DND-41 (cell line): ENCODE measurements at regions not wholly inside any gene's neighbourhood (a gene's known extent, or its start where the extent isn't known, plus 50 kb on each side); places are given as distances from the start of the nearest gene placed in this dataset.

ENCODE experiments used
- ATAC-seq: fragments of 200-7000 bp; cut with Tn5 transposase; 3 replicates; pipeline ENCODE4 v1.9.1; 2021; ENCODE audit warnings: low read depth; ENCODE audit not compliant: insufficient read depth
- DNase-seq: peaks from one replicate; pipeline ENCODE4 v3.0.0-alpha.2; 2020
- H2AFZ ChIP-seq: 2 replicates; pipeline ENCODE4 v1.6.0; 2012; ENCODE audit warnings: low read depth, low read length
- H3K27ac ChIP-seq: 2 replicates; pipeline ENCODE4 v1.5.1; 2012; ENCODE audit warnings: low read length, inconsistent platforms
- H3K27me3 ChIP-seq: fragments of 200-600 bp; sonication (generic); 2 replicates; pipeline ENCODE4 v1.6.0; 2012; ENCODE audit warnings: low read length, mild to moderate bottlenecking, inconsistent platforms; ENCODE audit not compliant: insufficient read depth, poor library complexity
- H3K36me3 ChIP-seq: 2 replicates; pipeline ENCODE4 v1.5.1; 2012; ENCODE audit warnings: low read length, inconsistent platforms; ENCODE audit not compliant: insufficient read depth
- H3K4me1 ChIP-seq: 2 replicates; pipeline ENCODE4 v1.5.1; 2012; ENCODE audit warnings: mild to moderate bottlenecking, low read length; ENCODE audit not compliant: insufficient read depth
- H3K4me2 ChIP-seq: 2 replicates; pipeline ENCODE4 v1.6.0; 2012; ENCODE audit warnings: mild to moderate bottlenecking, moderate library complexity, low read length, inconsistent platforms; ENCODE audit not compliant: insufficient read depth
- H3K4me3 ChIP-seq, 2 experiments: fragments of 200-600 bp in 1 of 2; shearing (Covaris generic) in 1 of 2; 2 replicates each; pipeline ENCODE4 v1.5.1; 2012 to 2016; ENCODE audit warnings: inconsistent platforms in 2 of 2, low read length in 2 of 2, mild to moderate bottlenecking in 2 of 2, low read depth in 1 of 2, moderate library complexity in 1 of 2
- H3K79me2 ChIP-seq: 2 replicates; pipeline ENCODE4 v1.6.0; 2012; ENCODE audit warnings: low read length, inconsistent platforms; ENCODE audit not compliant: insufficient read depth
- H3K9ac ChIP-seq: 2 replicates; pipeline ENCODE4 v1.6.0; 2012; ENCODE audit warnings: low read depth, mild to moderate bottlenecking, inconsistent platforms, low read length, moderate library complexity
- H3K9me3 ChIP-seq: 2 replicates; pipeline ENCODE4 v1.5.1; 2012; ENCODE audit warnings: low read length, moderate library complexity, mild to moderate bottlenecking, inconsistent platforms; ENCODE audit not compliant: insufficient read depth, severe bottlenecking
- H4K20me1 ChIP-seq: 2 replicates; pipeline ENCODE4 v1.6.0; 2012; ENCODE audit warnings: low read length; ENCODE audit not compliant: insufficient read depth
- CTCF ChIP-seq: IDR thresholded peaks from 2 replicates; pipeline ENCODE4 v1.5.1; 2012; ENCODE audit warnings: borderline replicate concordance, low read length, moderate library complexity, mild to moderate bottlenecking; ENCODE audit not compliant: poor library complexity, severe bottlenecking; ENCODE audit errors: extremely low read depth
- EZH2 ChIP-seq: IDR thresholded peaks from 3 replicates; pipeline ENCODE4 v1.6.1; 2012; ENCODE audit warnings: borderline replicate concordance, low read depth, mild to moderate bottlenecking, moderate library complexity, low read length, inconsistent platforms; ENCODE audit not compliant: severe bottlenecking

- H2AFZ ChIP-seq, result no peak overlapping the region
- no peak overlapping the region for H3K4me3 ChIP-seq
- no peak for TF ChIP-seq CTCF
- no peak for TF ChIP-seq EZH2
- H3K4me2 ChIP-seq, result no peak overlapping the region
- peaks cover 3% of the 10 kb centered on the region for H3K9me3 ChIP-seq
- no peak overlapping the region for H3K27ac ChIP-seq
- H3K27me3 ChIP-seq, result no peaks in the 10 kb centered on the region
- H3K36me3 ChIP-seq, result no peaks in the 10 kb centered on the region
- no peak for DNase-seq
- H3K79me2 ChIP-seq, result no peaks in the 10 kb centered on the region
- no peak overlapping the region for H3K9ac ChIP-seq
- no peak for ATAC-seq
- no peaks in the 10 kb centered on the region for H4K20me1 ChIP-seq
- H3K4me1 ChIP-seq, result no peaks in the 10 kb centered on the region
Measured at GRCh38 chr10:44702531-44702930, 208.6 kb upstream of the TMEM72 start.

- Histone ChIP-seq H2AFZ (no peak overlapping the region), H4K20me1 (no peaks in the 10 kb centered on the region), H3K4me3 (no peak overlapping the region), H3K79me2 (no peaks in the 10 kb centered on the region), H3K9ac (no peak overlapping the region), H3K4me1 (no peaks in the 10 kb centered on the region), H3K9me3 (peaks cover 3% of the 10 kb centered on the region), H3K4me2 (no peak overlapping the region), H3K36me3 (no peaks in the 10 kb centered on the region), H3K27ac (no peak overlapping the region), H3K27me3 (no peaks in the 10 kb centered on the region)
- DNase-seq (no peak), ATAC-seq (no peak)
- TF ChIP-seq EZH2, result no peak
Measured at GRCh38 chr10:44703241-44704155, 207.6 kb upstream of the TMEM72 start.

GRCh38 chr10:44704616-44705015 is 206.5 kb upstream of the TMEM72 start:
- Histone ChIP-seq H3K9ac (no peak overlapping the region), H3K79me2 (no peaks in the 10 kb centered on the region), H3K9me3 (peaks cover 3% of the 10 kb centered on the region), H4K20me1 (no peaks in the 10 kb centered on the region), H3K27me3 (no peaks in the 10 kb centered on the region), H3K4me3 (no peak overlapping the region), H3K27ac (no peak overlapping the region), H3K4me2 (no peak overlapping the region), H2AFZ (no peak overlapping the region), H3K36me3 (no peaks in the 10 kb centered on the region), H3K4me1 (no peaks in the 10 kb centered on the region)
- no peak for ATAC-seq
- TF ChIP-seq EZH2, result no peak
- no peak for TF ChIP-seq CTCF
- DNase-seq, result no peak

- Histone ChIP-seq H3K4me3 (no peak overlapping the region), H4K20me1 (no peaks in the 10 kb centered on the region), H3K4me1 (no peaks in the 10 kb centered on the region), H3K36me3 (no peaks in the 10 kb centered on the region), H3K9me3 (no peaks in the 10 kb centered on the region), H2AFZ (no peak overlapping the region), H3K27me3 (no peaks in the 10 kb centered on the region), H3K27ac (no peak overlapping the region), H3K79me2 (no peaks in the 10 kb centered on the region), H3K4me2 (no peak overlapping the region), H3K9ac (no peak overlapping the region)
- DNase-seq (no peak), ATAC-seq (no peak)
- TF ChIP-seq EZH2 (no peak), CTCF (no peak)
Measured at GRCh38 chr10:44706745-44707144, 204.4 kb upstream of the TMEM72 start.
